ENCODE measurements at regions not wholly inside any gene's neighbourhood (a gene's known extent, or its start where the extent isn't known, plus 50 kb on each side); places are given as distances from the start of the nearest gene placed in this dataset.

DNA sequence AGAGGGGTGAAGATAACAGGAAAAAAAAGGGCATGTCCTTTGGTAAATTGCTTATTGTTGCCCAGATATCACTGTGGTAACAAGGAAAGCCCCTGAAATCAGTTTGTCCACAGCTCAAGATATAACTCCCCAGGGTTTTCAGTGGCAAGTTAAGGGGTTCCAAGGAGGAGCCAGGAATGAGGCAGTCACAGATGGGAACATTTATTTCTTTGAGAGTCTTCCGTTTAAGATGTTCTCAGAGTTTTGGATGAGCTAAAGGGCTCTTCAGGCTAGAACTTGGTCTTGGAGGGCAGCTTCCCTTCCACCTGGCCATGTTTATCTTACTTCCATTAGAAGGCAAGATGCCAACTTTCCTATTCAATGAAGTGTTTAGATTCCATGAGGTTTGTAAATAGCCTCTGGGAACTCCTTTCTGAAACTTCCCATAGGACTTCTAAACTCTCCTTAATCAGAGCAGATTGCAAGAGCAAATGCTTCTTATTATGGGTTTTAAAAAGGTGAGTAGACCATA lies 277.6 kb upstream of the TNC start:
- DNase-seq (ENCODE audit: low read depth, low spot score), result peak; percentile 20
- CTCF ChIA-PET, result interaction anchor here (1.6 kb wide), 1 partner anchor 15 kb away, joined by 3 read pairs; no protein-coding TSS in a partner anchor
- H3K27me3 ChIP-seq (ENCODE audit: control insufficient read depth, insufficient read depth, low read length), result no peaks in the 10 kb centered on the region
- H3K4me3 ChIP-seq (ENCODE audit: low read depth, low read length), result no peak overlapping the region
- no peak for TF ChIP-seq CTCF (IDR thresholded peaks at IDR 0.05; ENCODE audit: low read depth, low read length)
- no peak overlapping the region for H3K27ac ChIP-seq (ENCODE audit: low read depth, low read length)
- no peaks in the 10 kb centered on the region for H3K9me3 ChIP-seq (ENCODE audit: control insufficient read depth, insufficient read depth, low read length)
- POLR2A ChIA-PET, result no interaction called here

DNA sequence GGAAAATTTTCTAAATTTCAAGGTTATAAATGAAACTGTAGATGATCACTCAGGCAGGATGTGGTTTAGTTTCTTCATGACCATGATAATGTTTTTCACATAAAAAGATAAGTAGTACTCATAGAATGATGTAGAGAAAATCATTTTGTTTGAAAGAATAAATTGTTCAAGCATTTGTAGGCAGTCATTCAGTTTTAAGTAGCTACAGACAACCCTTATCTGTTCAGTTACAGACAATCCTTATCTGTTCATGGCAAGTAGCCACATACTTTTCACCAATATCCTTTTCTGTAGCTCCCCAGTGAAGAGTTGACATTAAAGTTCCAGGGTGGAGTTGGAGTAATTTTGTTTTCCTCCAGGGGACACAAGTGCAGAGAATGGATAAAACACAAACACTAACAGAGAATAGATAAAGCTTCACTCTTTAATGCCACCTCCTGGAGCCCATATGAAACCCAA lies 278.1 kb upstream of the TNC start:
- no peak overlapping the region for H3K27ac ChIP-seq (ENCODE audit: low read depth, low read length)
- no peak for DNase-seq (ENCODE audit: low read depth, low spot score)
- CTCF ChIA-PET, result interaction anchor here (1.6 kb wide), 1 partner anchor 15 kb away, joined by 3 read pairs; no protein-coding TSS in a partner anchor

DNA sequence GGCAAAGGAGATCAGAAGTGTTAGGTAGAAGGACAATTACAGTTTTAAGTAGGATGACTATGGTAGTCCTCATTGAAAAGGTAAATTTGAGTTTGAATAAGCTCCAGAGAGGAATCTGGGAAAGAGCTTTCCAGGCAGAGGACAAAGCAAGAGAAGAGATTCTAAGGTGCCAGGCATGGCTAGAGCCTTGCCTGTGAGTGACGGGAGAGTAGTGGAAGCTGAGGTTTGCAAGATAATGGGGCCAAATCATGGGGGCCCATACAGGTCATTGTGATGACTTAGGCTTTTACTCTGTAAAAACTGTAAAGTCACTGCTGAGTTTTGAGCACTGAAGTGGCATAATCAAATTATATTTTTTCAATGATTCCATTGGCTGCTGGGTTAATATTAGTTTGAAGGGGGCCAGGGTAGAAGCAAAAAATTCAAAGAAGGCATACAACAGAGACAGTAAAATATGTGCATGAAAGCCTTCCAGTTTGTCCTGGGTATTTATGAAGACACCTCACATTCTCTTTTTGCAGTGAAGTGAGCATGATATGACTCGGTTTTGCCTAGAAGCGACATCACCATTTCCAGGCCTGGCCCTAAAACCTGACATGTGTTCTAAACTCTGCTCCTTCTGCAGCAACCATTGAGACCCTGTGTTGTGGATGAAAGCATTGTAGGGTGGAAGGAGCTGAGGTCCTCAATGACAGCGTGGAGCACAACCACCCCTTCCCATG lies 279.8 kb upstream of the TNC start:
- CTCF ChIA-PET, result no interaction called here
- H3K27me3 ChIP-seq (ENCODE audit: control insufficient read depth, insufficient read depth, low read length), result no peaks in the 10 kb centered on the region
- no peaks in the 10 kb centered on the region for H3K9me3 ChIP-seq (ENCODE audit: control insufficient read depth, insufficient read depth, low read length)
- no peak overlapping the region for H3K4me3 ChIP-seq (ENCODE audit: low read depth, low read length)
- no peak for DNase-seq (ENCODE audit: low read depth, low spot score)
- TF ChIP-seq CTCF (IDR thresholded peaks at IDR 0.05; ENCODE audit: low read depth, low read length), result no peak
- H3K27ac ChIP-seq (ENCODE audit: low read depth, low read length), result no peak overlapping the region
- POLR2A ChIA-PET, result no interaction called here

More for the DNA sequence above, 278.1 kb upstream of the TNC start:
- H3K9me3 ChIP-seq (ENCODE audit: control insufficient read depth, insufficient read depth, low read length), result no peaks in the 10 kb centered on the region
- no peak overlapping the region for H3K4me3 ChIP-seq (ENCODE audit: low read depth, low read length)
- TF ChIP-seq CTCF (IDR thresholded peaks at IDR 0.05; ENCODE audit: low read depth, low read length), result no peak
- no peaks in the 10 kb centered on the region for H3K27me3 ChIP-seq (ENCODE audit: control insufficient read depth, insufficient read depth, low read length)
- POLR2A ChIA-PET, result no interaction called here

DNA sequence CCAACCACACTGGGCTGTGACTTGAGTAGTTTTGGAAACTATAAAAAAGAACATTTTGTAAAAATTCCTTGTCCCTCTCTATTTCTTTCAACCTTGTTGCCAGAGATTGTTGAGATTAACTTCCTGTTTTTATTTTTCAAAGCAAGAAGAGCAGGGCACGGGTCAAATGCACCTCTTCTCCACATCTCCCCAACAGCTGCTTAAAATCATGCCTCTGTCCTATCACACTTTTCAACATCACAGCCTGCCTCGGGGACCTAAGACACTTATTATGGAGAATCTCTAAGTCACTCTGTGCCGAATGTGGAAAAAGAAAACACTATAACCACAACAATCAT lies 280.3 kb upstream of the TNC start:
- ChIA-PET POLR2A (no interaction called here), CTCF (no interaction called here)
- DNase-seq (ENCODE audit: low read depth, low spot score), result no peak
- no peak overlapping the region for H3K27ac ChIP-seq (ENCODE audit: low read depth, low read length)
- no peaks in the 10 kb centered on the region for H3K9me3 ChIP-seq (ENCODE audit: control insufficient read depth, insufficient read depth, low read length)
- no peaks in the 10 kb centered on the region for H3K27me3 ChIP-seq (ENCODE audit: control insufficient read depth, insufficient read depth, low read length)
- TF ChIP-seq CTCF (IDR thresholded peaks at IDR 0.05; ENCODE audit: low read depth, low read length), result no peak
- H3K4me3 ChIP-seq (ENCODE audit: low read depth, low read length), result no peak overlapping the region

- POLR2A ChIA-PET, result no interaction called here
Observed at GRCh38 chr9:115398996-115399395, 281.0 kb upstream of the TNC start.

More at GRCh38 chr9:115398996-115399395, 281.0 kb upstream of the TNC start:
- no peaks in the 10 kb centered on the region for H3K9me3 ChIP-seq (ENCODE audit: control insufficient read depth, insufficient read depth, low read length)
- H3K27me3 ChIP-seq (ENCODE audit: control insufficient read depth, insufficient read depth, low read length), result no peaks in the 10 kb centered on the region
- TF ChIP-seq CTCF (IDR thresholded peaks at IDR 0.05; ENCODE audit: low read depth, low read length), result no peak
- CTCF ChIA-PET, result no interaction called here
- no peak for DNase-seq (ENCODE audit: low read depth, low spot score)
- H3K4me3 ChIP-seq (ENCODE audit: low read depth, low read length), result no peak overlapping the region
- no peak overlapping the region for H3K27ac ChIP-seq (ENCODE audit: low read depth, low read length)
